Panc1 (cell line): ENCODE measurements at regions not wholly inside any gene's neighbourhood (a gene's known extent, or its start where the extent isn't known, plus 50 kb on each side); places are given as distances from the start of the nearest gene placed in this dataset.

ENCODE experiments used
- CTCF ChIP-seq: fragments of 450-650 bp; IDR thresholded peaks from 2 replicates; pipeline ENCODE4 v1.5.1; 2017; ENCODE audit warnings: mild to moderate bottlenecking
- POLR2AphosphoS5 ChIP-seq: IDR thresholded peaks from 2 replicates; pipeline ENCODE4 v1.6.1; 2012; ENCODE audit warnings: mild to moderate bottlenecking, low read depth, low read length, moderate library complexity
- TF ChIP-seq, protein P1 (sequence below), 2 experiments: IDR thresholded peaks; 2 replicates each; pipeline ENCODE4 v1.6.1; 2011 to 2012; ENCODE audit warnings: low read depth in 2 of 2, control low read depth in 1 of 2, low read length in 1 of 2, mild to moderate bottlenecking in 1 of 2, moderate library complexity in 1 of 2; ENCODE audit not compliant: insufficient read depth in 1 of 2

DNA sequence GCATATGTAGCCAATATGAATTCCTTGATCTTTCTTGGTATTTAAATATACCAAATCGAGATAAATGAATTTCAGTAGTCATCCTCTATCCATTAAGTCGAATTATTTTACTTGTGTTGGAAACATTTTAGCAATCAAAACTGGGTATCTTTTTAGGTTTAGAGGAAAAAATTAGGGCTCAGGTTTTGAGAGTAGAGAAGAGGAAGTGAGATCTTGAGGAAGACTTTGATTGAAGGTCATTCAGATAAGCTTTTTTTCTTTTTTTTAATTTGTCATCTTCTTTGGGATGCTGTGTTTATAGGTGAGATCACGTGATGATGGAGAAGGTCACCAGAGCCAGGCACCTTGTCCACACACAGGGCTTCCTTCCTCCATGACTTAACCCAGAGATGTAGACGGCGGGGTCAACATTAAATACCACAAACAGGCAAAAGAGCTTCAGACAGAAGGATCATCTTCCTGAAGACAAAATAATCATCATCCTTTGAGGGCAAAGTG lies 750.1 kb downstream of the RNF144A start:
- TF ChIP-seq CTCF (no peak), POLR2AphosphoS5 (no peak)
- TF ChIP-seq, protein P1, sequence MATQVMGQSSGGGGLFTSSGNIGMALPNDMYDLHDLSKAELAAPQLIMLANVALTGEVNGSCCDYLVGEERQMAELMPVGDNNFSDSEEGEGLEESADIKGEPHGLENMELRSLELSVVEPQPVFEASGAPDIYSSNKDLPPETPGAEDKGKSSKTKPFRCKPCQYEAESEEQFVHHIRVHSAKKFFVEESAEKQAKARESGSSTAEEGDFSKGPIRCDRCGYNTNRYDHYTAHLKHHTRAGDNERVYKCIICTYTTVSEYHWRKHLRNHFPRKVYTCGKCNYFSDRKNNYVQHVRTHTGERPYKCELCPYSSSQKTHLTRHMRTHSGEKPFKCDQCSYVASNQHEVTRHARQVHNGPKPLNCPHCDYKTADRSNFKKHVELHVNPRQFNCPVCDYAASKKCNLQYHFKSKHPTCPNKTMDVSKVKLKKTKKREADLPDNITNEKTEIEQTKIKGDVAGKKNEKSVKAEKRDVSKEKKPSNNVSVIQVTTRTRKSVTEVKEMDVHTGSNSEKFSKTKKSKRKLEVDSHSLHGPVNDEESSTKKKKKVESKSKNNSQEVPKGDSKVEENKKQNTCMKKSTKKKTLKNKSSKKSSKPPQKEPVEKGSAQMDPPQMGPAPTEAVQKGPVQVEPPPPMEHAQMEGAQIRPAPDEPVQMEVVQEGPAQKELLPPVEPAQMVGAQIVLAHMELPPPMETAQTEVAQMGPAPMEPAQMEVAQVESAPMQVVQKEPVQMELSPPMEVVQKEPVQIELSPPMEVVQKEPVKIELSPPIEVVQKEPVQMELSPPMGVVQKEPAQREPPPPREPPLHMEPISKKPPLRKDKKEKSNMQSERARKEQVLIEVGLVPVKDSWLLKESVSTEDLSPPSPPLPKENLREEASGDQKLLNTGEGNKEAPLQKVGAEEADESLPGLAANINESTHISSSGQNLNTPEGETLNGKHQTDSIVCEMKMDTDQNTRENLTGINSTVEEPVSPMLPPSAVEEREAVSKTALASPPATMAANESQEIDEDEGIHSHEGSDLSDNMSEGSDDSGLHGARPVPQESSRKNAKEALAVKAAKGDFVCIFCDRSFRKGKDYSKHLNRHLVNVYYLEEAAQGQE (IDR thresholded peaks at IDR 0.05; ENCODE audit: insufficient read depth in 1 of 2, low read depth in 2 of 2, low read length in 1 of 2), result no peak
